Colonic mucosa (tissue), 4 donors: ENCODE measurements at regions not wholly inside any gene's neighbourhood (a gene's known extent, or its start where the extent isn't known, plus 50 kb on each side); places are given as distances from the start of the nearest gene placed in this dataset.

Experiments used
- DNase-seq: peaks from one replicate; pipeline ENCODE4 v3.0.0-alpha.2; 2020
- H3K27ac ChIP-seq: fragments of 200-600 bp; one replicate; pipeline ENCODE4 v1.8.0; 2021
- H3K27me3 ChIP-seq: fragments of 200-600 bp; one replicate; pipeline ENCODE4 v1.8.0; 2021
- H3K36me3 ChIP-seq: fragments of 200-600 bp; one replicate; pipeline ENCODE4 v1.8.0; 2021
- H3K4me1 ChIP-seq: fragments of 200-600 bp; one replicate; pipeline ENCODE4 v1.8.0; 2021; ENCODE audit warnings: mild to moderate bottlenecking
- H3K4me3 ChIP-seq: fragments of 200-600 bp; one replicate; pipeline ENCODE4 v1.8.0; 2021
- H3K9ac ChIP-seq, 2 donors: one replicate each; pipeline ENCODE4 v1.7.0; 2013; ENCODE audit warnings: control low read depth in 2 of 2, low read depth in 2 of 2, low read length in 2 of 2
- H3K9me3 ChIP-seq: fragments of 200-600 bp; one replicate; pipeline ENCODE4 v1.8.0; 2021
- intact Hi-C: fragments of 100-400 bp; cut with DNase I; formaldehyde crosslinking; loops from one replicate; pipeline ENCODE4 v1.14.1; 2022
- TF ChIP-seq, protein P1 (sequence below): fragments of 200-600 bp; IDR thresholded peaks from one replicate; pipeline ENCODE4 v1.8.0; 2022; ENCODE audit warnings: antibody characterized with exemption, mild to moderate bottlenecking
- donor health status: healthy.
- donor health status: DM: no; HTN: no; CAD: no.
- donor health status: DM: no; HTN: no; CAD: no.

DNA sequence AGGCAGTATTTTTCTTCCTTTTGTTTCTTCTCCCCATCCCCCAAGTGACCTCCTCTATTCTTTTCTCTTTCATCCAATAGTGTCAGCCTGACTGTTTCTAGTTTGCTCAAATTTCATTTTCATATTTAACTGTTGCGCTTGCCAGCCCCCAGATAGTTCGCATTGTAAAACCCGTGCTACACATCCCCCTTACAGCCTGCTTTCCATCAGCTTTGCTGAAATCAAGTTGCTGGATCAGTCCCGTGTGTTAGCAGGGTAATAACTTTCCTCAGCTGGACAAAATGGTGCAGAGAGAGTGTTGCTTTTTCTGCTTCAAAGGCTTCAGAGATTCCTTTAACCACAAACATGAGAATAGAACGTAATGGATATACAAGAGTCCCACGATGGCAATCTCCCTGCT lies 180.6 kb upstream of the NPVF start:
- intact Hi-C loops = no loop called here
- Histone ChIP-seq H3K9ac (no peak overlapping the region), H3K27me3 (no peaks in the 10 kb centered on the region), H3K4me1 (no peaks in the 10 kb centered on the region), H3K4me3 (no peak overlapping the region), H3K27ac (no peak overlapping the region), H3K36me3 (no peaks in the 10 kb centered on the region), H3K9me3 (no peaks in the 10 kb centered on the region)
- no peak for DNase-seq
- TF ChIP-seq, protein P1, sequence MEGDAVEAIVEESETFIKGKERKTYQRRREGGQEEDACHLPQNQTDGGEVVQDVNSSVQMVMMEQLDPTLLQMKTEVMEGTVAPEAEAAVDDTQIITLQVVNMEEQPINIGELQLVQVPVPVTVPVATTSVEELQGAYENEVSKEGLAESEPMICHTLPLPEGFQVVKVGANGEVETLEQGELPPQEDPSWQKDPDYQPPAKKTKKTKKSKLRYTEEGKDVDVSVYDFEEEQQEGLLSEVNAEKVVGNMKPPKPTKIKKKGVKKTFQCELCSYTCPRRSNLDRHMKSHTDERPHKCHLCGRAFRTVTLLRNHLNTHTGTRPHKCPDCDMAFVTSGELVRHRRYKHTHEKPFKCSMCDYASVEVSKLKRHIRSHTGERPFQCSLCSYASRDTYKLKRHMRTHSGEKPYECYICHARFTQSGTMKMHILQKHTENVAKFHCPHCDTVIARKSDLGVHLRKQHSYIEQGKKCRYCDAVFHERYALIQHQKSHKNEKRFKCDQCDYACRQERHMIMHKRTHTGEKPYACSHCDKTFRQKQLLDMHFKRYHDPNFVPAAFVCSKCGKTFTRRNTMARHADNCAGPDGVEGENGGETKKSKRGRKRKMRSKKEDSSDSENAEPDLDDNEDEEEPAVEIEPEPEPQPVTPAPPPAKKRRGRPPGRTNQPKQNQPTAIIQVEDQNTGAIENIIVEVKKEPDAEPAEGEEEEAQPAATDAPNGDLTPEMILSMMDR = no peak

DNA sequence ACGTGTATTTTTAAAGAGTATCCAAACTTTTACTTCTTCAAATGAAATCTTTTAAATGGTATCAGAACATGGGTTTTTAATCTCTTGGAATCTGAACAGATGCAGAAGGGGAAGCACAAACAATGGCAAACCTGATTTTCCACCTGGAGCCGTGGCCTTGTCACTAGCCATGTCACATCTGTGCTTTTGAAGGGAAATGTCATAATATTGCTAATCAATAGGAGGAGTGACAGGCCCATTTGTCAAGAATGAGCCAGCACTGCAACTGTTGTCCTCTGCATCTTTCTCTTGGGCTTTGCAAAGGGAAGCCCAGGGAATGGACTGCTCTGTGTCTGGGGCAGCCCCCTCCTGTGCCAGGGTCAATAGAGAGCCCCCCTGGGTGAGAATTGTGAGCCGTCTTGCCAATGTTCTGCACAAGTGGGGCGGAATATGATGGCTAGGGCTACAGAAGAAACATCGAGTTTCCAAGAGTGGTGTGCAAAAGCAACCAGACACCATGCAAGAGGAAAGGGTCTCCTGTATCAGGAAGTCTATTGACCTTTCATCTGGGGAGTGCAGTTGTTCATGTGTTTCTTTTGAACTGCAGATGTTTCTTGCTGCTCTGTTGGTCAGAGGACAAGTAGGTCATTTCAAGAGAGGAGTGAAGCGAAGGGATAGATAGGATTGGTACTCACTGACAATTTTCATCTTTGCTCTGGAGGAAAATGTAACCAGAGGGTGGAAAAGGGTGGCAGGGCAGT lies 181.8 kb upstream of the NPVF start:
- no peaks in the 10 kb centered on the region for H3K27me3 ChIP-seq
- TF ChIP-seq, protein P1 = no peak
- no peaks in the 10 kb centered on the region for H3K4me1 ChIP-seq
- no peak for DNase-seq
- intact Hi-C loops = no loop called here
- H3K27ac ChIP-seq = no peak overlapping the region
- no peaks in the 10 kb centered on the region for H3K36me3 ChIP-seq
- H3K4me3 ChIP-seq = no peak overlapping the region
- no peak overlapping the region for H3K9ac ChIP-seq
- no peaks in the 10 kb centered on the region for H3K9me3 ChIP-seq

DNA sequence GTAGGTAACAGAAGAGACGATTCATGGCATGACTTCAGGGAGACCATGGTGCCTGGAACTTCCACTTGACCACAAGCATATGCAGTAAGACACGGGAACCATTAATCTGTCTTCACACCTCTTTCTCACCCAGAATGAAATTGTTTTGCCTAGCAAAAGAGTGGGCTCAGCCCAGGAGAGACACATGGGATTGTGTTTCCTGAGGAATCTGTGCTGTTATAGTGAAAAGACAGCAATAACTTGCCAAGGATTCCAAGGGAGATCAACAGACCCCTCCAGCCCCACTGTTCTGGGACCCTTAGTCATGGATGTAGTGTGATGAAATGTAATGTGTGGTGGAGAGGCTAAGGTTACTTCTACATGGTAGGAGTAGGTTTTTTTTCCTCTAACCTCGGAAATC lies 192.5 kb upstream of the NPVF start:
- no peak for DNase-seq
- Histone ChIP-seq H3K4me3 (no peak overlapping the region), H3K27me3 (no peaks in the 10 kb centered on the region), H3K9ac (no peak overlapping the region), H3K27ac (no peak overlapping the region), H3K36me3 (no peaks in the 10 kb centered on the region), H3K4me1 (no peaks in the 10 kb centered on the region), H3K9me3 (no peaks in the 10 kb centered on the region)
- intact Hi-C loops = no loop called here
- TF ChIP-seq, protein P1 = no peak

DNA sequence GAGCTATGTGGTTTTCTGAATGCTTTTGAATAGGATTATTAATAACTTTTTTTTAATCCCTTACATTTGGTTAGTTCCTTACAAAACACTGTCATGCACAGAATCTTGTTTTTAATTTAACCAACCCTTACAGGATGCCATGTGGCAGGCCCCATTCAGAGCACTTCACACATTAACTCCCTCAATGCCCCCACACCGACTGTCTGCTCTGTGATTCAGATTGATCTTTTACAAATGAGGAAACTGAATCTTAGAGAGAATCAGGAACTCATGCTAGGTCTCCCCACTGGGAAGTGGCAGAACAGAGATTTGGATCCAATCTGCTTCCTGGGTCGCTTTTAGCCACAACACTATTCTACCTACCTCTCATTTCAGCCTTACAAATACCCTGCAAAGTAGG lies 195.8 kb upstream of the NPVF start:
- no peak overlapping the region for H3K9ac ChIP-seq
- no peak overlapping the region for H3K4me3 ChIP-seq
- no peaks in the 10 kb centered on the region for H3K4me1 ChIP-seq
- H3K27me3 ChIP-seq = no peaks in the 10 kb centered on the region
- no peak overlapping the region for H3K27ac ChIP-seq
- DNase-seq = no peak
- intact Hi-C loops = no loop called here
- H3K9me3 ChIP-seq = no peaks in the 10 kb centered on the region
- TF ChIP-seq, protein P1 = no peak
- no peaks in the 10 kb centered on the region for H3K36me3 ChIP-seq

DNA sequence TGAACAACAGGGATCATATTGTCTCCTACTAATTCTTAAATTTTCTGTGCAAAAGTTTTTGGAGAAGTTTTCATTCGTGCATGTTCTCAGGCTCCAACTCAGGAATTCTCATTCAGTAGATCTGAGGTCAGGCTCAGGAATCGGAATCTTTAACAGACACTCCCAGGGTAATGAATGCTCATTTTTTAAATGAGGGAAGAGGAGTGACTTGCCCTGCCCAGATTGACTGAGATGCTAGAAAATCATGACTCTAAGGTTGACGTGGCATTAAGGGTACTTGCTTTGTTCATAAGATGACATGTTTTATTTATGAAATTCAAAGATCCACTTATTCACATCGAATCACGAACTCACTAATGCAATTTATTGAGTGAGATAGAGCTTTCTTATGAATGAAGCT lies 196.6 kb upstream of the NPVF start:
- Histone ChIP-seq H3K4me3 (no peak overlapping the region), H3K4me1 (peaks cover 4% of the 10 kb centered on the region), H3K27ac (no peak overlapping the region), H3K27me3 (no peaks in the 10 kb centered on the region), H3K9ac (no peak overlapping the region), H3K36me3 (no peaks in the 10 kb centered on the region), H3K9me3 (no peaks in the 10 kb centered on the region)
- TF ChIP-seq, protein P1 = no peak
- intact Hi-C loops = no loop called here
- DNase-seq = no peak
